NOMO-1 treated with dmso at 0.1 percent for 144 hours (cell line): ENCODE measurements at regions not wholly inside any gene's neighbourhood (a gene's known extent, or its start where the extent isn't known, plus 50 kb on each side); places are given as distances from the start of the nearest gene placed in this dataset.
"Not testable (repeated sequence)": the region's sequence is repeated elsewhere in the genome, so short reads cannot be mapped to it uniquely, and the experiment has no call there.

Experiments used
- DNase-seq: peaks from one replicate; lab custom pipeline; 2025; ENCODE audit not compliant: unreplicated experiment; lab: John Stamatoyannopoulos, UW

DNA sequence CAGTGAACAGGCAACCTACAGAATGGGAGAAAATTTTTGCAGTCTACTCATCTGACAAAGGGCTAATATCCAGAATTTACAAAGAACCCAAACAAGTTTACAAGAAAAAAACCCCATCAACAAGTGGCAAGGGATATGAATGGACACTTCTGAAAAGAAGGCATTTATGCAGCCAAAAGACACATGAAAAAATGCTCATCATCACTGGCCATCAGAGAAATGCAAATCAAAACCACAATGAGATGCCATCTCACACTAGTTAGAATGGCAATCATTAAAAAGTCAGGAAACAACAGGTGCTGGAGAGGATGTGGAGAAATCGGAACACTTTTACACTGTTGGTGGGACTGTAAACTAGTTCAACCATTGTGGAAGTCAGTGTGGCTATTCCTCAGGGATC is 80.3 kb downstream of the ZNF474 start:
- DNase-seq = not testable (repeated sequence)

DNA sequence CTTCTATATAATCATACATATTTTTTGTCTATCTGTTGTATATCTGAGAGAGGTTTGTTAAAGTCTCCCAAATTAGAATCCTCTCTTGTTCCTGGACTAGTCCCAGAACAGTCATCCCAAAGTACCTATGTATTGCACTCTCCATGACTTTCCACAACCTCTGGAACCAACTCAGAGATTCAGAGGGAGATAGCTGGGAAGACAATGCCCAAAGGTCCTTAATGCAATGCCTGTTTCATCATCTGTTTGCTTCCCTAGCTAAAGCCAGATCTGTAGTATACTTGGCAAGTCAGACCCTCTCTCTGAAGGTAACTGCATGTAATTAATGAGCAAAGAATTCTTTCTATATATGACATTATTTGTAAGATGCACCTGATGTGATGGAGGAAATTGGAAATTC is 89.4 kb downstream of the ZNF474 start:
- no peak for DNase-seq

DNA sequence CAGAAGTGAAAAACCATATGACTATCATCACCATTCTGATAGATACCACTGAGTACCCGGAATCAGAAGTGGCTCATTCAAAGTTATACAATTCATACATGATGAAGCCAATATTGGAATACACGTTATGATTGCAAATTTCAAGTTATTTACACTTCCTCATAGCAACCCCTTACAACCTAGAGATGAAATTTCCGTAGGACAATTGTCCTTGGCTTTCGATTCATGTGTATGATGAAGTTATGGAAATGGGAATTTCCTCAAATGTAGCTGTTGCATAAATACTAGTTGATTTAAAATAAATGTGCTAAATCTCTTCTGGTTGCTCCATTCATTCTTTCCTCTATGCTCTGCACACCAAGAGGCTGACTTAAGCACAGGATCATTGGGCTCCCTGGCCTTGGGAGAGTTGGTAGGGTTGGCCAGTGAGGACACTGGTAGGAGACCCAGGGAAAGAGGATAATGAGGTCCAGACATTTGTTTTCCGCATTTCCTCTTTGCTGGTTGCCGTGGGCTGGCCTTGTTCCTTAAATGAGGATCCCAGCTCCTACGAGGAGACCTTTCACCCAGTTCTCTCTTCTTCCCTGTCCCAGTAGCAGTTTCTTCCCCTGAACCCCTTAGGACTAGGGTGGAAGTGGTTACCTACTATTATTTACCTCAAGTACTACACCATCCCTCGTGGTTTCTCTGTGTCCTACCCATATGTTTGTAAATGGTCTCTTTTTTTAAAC is 90.3 kb downstream of the ZNF474 start:
- no peak for DNase-seq

DNA sequence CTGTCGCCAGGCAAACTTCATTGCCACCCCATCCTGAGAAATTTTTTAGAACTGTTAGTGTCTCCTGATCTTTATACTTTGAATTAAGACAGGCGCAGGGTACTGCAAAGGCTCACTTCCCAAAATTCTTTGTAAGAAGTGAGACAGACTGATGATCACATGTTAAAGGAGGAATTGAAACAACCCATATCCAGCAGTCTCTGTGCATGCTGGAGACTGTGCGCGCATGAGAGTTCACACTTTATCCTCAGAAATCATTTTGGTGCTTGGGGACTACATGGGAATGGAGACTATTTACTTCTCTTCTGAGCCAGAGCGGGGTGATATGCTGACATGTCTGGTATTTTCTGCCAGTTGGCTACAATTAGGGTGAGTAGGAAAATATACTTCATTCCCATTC is 91.2 kb downstream of the ZNF474 start:
- DNase-seq = peak; percentile 11

DNA sequence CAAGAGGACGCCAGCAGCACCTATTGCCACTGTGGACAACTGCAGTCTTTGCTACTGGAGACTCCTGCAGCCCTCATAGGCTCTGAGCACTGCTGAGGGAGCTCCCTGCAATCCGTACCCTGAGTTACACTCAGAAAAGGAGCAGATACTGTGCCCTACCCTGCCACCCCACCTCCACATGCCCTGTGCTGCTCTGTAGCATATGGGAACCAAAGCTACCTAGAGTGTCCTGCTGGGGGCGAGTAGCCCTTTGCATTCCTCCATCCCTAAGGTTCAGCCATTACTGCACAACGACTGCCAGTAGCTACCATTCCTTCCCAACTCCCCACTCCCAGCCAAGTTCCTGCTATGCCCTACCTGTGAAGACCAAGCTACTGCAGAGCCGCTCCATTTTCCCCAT is 90.2 kb upstream of the SNCAIP start:
- DNase-seq = no peak

DNA sequence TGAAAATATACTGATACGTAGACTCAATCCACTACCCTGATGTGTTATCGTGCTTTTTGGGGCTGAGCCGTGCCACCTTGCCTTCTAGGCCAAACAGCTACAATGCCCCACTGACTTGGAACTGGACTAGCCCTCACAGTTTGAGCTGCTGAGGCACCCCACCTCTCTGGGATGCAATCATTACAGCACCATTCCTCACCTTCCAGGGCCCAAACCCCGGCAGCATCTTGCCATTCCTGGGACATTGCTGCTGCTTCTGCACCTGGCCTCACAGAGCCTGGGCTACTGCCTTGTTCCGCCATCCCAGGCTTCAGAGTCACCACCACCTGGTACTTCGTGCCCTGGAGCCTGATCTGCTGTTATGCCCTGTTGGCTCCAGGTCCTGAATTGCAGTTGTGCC is 89.5 kb upstream of the SNCAIP start:
- no peak for DNase-seq

DNA sequence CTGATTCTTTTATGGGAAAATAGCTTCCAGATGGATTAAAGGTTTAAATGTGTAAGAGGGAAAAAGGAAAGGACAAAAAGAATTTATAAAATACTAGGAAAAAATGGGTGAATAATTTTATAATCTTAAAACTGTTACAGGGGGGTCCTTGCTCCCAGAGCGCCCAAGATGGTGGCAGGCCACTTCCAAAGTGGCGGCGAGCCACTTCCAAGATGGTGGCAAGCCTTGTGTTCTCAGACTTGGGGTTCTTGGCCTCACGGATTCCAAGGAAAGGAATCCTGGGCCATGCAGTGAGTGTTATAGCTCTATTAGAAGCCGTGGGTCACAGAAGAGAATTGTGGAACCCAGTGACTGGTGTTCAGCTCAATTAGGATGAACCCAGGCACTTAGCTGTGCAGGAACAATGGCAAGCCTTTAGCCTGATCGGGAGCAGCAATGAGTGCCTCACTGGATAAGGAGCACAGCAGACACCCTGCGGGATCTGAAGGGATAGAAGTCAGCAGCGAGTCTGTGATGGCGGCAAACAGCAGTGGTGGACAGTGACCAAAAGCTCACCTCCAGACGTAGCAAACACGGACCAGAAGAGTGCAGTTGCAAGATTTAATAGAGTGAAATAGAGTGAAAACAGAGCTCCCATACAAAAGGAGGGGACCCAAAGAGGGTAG is 83.2 kb upstream of the SNCAIP start:
- no peak for DNase-seq

DNA sequence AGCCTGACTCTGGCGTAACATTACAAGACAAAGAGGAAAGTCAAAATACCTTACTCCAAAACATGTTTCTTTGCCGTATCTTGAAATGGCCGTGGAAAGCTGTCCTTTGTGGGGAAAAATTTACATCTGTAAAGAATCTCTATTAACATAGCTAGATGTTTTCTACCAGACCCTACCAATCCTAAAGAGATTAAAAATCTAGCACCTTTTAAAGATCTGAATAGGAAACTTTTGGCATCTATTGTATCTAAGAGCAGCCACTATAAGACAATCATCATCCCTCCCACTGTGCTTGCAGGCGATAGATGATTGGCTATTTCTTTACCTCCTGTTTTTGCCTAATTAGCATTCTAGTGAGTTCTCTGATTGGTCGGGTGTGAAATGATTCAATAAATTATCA is 82.5 kb upstream of the SNCAIP start:
- no peak for DNase-seq

DNA sequence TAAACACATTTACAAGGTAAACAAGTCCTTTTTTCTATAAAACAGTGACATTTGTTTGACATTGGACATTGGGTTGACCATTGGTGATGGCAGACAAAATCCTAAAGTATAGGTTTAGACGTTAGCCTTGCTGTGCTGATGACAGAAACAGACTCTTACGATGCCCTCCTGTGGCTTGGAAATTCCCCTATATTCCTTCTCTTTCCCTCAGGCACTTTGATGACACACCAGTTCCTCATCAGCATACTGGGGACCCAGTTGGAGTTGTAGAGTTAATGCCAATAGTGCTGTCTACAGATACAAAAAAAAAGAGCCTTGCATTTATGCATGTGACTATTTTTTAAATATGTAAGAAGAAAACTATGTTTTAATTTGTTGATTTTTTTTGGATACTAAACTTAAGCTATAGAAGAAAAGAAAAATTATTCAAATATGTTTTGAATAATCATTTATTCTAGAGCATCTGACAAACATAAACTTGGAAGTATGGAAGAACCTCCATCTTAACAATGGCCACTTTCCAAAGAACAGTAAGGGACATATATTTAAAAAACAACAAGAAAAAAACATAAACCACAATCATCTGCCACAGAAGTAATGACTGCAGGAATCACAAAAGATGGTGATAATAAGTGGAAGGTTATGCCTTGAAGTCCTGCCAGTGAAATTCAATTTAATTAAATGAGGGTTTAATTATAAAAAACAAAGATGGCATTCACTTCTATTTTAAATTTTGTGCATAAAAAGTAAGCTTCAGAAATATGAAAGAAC is 75.6 kb upstream of the SNCAIP start:
- DNase-seq = no peak

DNA sequence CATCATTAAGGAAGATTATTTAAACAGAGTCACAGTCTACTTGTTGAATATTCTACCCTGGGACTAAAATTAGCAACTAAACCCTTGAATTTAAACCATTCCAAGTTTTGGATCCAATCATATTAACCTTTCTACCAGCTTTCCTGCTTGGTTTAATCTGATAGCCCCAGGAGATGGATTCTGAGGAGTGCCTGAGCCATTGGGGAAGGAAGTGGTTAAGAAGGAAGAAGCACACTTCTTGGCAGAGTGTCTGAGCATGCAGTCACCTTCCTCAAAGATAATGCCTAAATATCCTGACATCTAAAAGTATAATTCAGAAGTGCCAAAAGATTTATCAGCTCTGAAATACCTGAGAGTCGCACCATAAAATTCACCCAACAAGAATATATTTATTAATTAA is 74.1 kb upstream of the SNCAIP start:
- no peak for DNase-seq

DNA sequence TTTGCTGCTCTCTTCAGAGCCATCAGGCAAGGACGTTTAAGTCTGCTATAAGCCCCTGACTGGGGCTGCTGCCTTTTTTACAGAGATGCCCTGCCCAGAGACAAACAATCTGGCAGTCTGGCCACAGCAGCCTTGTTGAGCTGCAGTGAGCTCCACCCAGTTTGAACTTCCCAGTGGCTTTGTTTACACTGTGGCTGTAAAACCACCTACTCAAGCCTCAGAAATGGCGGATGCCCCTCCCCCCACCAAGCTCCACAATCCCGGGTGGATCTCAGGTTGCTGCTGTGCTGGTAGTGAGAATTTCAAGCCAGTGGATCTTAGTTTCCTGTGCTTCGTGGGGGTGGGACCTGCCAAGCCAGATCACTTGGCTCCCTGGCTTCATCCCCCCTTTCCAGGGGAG is 59.7 kb upstream of the SNCAIP start:
- no peak for DNase-seq

DNA sequence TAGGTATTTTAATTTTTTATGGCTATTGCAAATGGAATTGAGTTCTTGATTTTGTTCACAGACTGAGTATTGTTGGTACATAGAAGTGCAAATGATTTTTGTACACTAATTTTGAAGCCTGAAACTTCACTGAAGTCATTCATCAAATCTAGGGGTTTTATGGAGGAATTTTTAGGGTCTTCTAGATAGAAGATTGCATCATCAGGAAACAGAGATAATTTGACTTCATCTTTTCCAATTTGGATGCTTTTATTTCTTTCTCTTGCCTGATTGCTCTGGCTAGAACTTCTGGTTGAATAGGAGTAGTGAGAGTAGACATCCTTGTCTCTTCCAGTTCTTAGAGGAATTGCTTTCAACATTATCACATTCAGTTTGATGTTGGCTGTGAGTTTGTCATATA is 58.2 kb upstream of the SNCAIP start:
- DNase-seq = no peak

DNA sequence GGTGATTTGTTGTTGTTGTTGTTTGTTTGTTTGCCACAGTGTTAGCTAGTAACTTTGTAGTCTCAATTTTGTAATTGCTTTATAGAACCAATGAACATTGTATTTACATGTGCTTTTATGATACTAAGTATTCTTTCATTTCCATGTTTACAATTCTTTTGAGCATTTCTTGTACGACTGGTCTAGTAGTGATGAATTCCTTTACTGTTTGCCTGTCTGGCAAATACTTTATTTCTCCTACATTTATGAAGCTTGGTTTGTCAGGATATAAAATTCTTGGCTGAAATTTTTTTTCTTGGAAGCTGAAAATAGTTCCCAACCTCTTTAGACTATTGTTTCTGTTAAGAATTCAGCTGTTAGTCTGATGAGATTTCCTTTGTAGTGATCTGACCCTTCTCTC is 55.6 kb upstream of the SNCAIP start:
- no peak for DNase-seq

DNA sequence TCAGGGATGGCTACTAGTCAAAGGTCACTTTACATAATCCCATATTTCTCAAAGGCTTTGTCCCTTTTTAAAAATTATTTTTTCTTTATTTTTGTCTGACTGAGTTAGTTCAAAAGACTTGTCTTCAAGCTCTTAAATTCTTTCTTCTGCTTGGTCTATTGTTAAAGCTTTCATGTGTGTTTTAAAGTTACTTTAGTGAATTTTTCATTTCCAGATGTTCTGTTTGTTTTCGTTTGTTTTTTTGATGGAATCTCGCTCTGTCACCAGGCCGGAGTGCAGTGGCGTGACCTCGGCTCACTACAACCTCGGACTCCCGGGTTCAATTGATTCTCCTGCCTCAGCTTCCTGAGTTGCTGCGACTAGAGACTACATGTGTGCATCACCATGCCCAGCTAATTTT is 55.0 kb upstream of the SNCAIP start:
- no peak for DNase-seq

DNA sequence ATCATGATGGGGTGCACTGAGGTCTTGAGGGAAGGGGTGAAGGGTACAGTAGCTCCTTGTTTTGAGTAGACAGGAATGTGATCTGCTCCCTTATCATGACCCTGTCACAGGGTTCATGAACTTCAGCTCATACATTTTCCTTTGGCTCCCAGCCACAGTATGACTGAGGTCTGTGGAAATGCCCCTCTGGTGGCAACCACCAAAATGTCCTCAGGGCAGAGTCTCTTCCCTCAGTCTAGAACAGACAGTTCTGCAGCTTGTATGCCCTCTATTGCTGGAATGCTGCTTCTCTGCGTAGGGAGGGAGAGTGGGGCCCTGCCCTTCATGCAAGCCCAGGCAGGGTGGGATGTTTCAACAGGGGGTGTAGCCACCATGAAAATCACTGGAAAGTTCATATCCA is 53.8 kb upstream of the SNCAIP start:
- no peak for DNase-seq

DNA sequence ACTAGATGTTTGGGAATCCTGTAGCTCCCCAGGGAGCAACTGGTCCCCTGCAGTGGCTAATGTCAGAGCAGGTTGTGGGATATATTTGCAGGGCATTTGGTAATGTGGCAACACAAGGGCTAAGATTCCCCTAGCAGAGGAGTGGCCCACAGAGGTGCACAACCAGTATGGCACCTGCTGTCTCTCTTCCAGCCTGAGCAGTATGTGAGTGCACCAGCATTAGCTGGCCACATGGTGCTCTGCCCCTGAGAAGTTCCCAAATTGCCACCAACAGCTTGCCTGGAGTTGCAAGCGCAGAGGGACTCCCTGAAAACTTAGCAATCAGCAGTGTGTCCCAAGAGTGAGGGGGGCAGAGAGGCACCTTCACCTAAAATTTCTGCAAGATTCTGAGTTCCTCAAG is 53.2 kb upstream of the SNCAIP start:
- DNase-seq = no peak

DNA sequence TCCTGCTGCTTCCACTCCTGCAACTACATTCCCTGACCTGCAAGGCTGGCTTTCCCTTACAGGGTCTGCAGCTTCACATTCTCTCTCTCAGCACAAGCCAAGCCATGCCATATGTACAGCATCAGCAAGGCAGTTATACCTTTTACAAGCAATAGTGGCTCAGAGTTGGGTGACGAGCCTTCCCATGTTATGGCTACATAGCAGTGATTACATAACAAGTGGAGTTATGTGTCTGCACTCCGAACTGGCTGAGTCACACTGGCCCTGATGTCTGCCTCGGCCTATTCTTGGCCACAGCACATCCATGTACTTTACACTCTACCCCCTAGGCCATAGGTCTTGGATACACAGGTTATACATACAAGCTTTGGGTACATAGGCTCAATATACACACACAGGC is 52.0 kb upstream of the SNCAIP start:
- DNase-seq = no peak

DNA sequence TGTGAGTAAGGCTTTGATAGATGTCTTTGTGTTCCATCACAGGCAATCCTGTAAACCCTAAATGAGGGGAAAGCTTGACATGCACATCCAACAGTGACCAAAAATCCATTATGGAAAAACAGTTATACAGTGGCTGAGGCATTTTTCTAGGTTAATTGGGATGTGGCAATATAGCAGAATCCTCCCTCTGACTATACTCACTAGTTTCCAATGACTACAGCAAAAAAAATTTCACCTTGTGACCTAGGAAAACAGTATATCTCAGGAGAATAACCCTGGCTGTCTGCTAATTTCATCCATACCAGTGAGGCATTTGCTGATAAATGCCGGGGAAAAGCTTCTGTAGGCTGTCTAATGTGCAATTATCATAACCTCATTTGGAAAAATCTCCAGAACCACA is 49.9 kb upstream of the SNCAIP start:
- no peak for DNase-seq
